SK-N-SH (cell line): ENCODE measurements at regions not wholly inside any gene's neighbourhood (a gene's known extent, or its start where the extent isn't known, plus 50 kb on each side); places are given as distances from the start of the nearest gene placed in this dataset.

Experiments
- CTCF ChIA-PET: fragments of 300-600, 350-600 bp; formaldehyde crosslinking; extraction: SDS; loops from one replicate; lab custom pipeline; 2021; lab: Yijun Ruan, JAX
- POLR2A ChIA-PET: fragments of 350-600 bp; sonication (Branson Sonifier 250); formaldehyde crosslinking; extraction: SDS; loops from one replicate; lab custom pipeline; 2020; ENCODE audit warnings: antibody characterized with exemption, inconsistent platforms; lab: Yijun Ruan, JAX
- DNase-seq: peaks from one replicate; pipeline ENCODE4 v3.0.0; 2012
- H2AFZ ChIP-seq: fragments of 200-600 bp; sonication (generic); 2 replicates; pipeline ENCODE4 v1.8.1; 2016; ENCODE audit warnings: antibody characterized with exemption, mild to moderate bottlenecking, low read depth
- H3F3A ChIP-seq: fragments of 200-600 bp; sonication (generic); replicated peaks from 2 replicates; pipeline ENCODE3; 2016; ENCODE audit warnings: antibody characterized with exemption, mild to moderate bottlenecking; ENCODE audit not compliant: insufficient read depth
- H3K27ac ChIP-seq, 2 experiments: fragments of 200-500 bp in 1 of 2; fragments of 200-600 bp in 1 of 2; sonication (Bioruptor generic) in 1 of 2; sonication (generic), shearing (Covaris generic) in 1 of 2; 2 replicates each; pipeline versions ENCODE4 v1.5.1 to v1.6.1; 2014 to 2016; ENCODE audit warnings: low read depth in 2 of 2, inconsistent platforms in 1 of 2, low read length in 1 of 2, mild to moderate bottlenecking in 1 of 2, mixed read lengths in 1 of 2
- H3K27me3 ChIP-seq: fragments of 200-600 bp; sonication (generic), shearing (Covaris generic); 2 replicates; pipeline ENCODE4 v1.6.1; 2016; ENCODE audit warnings: mixed run types; ENCODE audit not compliant: insufficient read depth
- H3K36me3 ChIP-seq, 2 experiments: fragments of 200-500 bp in 1 of 2; fragments of 200-600 bp in 1 of 2; sonication (Bioruptor generic) in 1 of 2; sonication (generic) in 1 of 2; replicated peaks in 1 of 2; 2 replicates each; pipeline versions ENCODE3 to v1.5.1; 2014 to 2016; ENCODE audit warnings: low read length in 1 of 2, mild to moderate bottlenecking in 1 of 2; ENCODE audit not compliant: insufficient read depth in 2 of 2, control insufficient read depth in 1 of 2
- H3K4me1 ChIP-seq, 2 experiments: fragments of 200-500 bp in 1 of 2; fragments of 200-600 bp in 1 of 2; sonication (Bioruptor generic) in 1 of 2; sonication (generic), shearing (Covaris generic) in 1 of 2; 2 replicates each; pipeline versions ENCODE4 v1.5.1 to v1.6.1; 2014 to 2016; ENCODE audit warnings: low read depth in 1 of 2, low read length in 1 of 2, mixed run types in 1 of 2; ENCODE audit not compliant: insufficient read depth in 2 of 2, control insufficient read depth in 1 of 2
- H3K4me2 ChIP-seq: fragments of 200-600 bp; sonication (generic), shearing (Covaris generic); 2 replicates; pipeline ENCODE4 v1.6.1; 2017; ENCODE audit warnings: mixed run types
- H3K4me3 ChIP-seq, 2 experiments: fragments of 200-500 bp in 1 of 2; fragments of 200-600 bp in 1 of 2; sonication (Bioruptor generic) in 1 of 2; sonication (generic), shearing (Covaris generic) in 1 of 2; 2 replicates each; pipeline versions ENCODE4 v1.5.1 to v1.8.1; 2014 to 2016; ENCODE audit warnings: low read depth in 2 of 2, inconsistent platforms in 1 of 2, low read length in 1 of 2, mild to moderate bottlenecking in 1 of 2, mixed read lengths in 1 of 2, moderate library complexity in 1 of 2
- H3K79me2 ChIP-seq: fragments of 200-600 bp; sonication (generic); 2 replicates; pipeline ENCODE4 v1.8.1; 2017; ENCODE audit warnings: mild to moderate bottlenecking; ENCODE audit not compliant: insufficient read depth
- H3K9ac ChIP-seq: fragments of 200-600 bp; sonication (generic); 2 replicates; pipeline ENCODE4 v1.6.1; 2017; ENCODE audit warnings: mixed run types
- H3K9me2 ChIP-seq: fragments of 200-600 bp; sonication (generic); 2 replicates; pipeline ENCODE4 v1.6.1; 2017; ENCODE audit warnings: mixed run types
- H3K9me3 ChIP-seq: fragments of 200-600 bp; sonication (generic); 2 replicates; pipeline ENCODE4 v1.6.1; 2017; ENCODE audit warnings: mixed run types, mild to moderate bottlenecking, moderate library complexity
- H4K20me1 ChIP-seq: fragments of 200-600 bp; sonication (generic); 2 replicates; pipeline ENCODE4 v1.6.1; 2017; ENCODE audit warnings: mild to moderate bottlenecking, mixed run types; ENCODE audit not compliant: insufficient read depth
- CHD2 ChIP-seq: fragments of 150-350 bp; IDR thresholded peaks from 2 replicates; pipeline ENCODE4 v1.6.1; 2018; ENCODE audit warnings: low read length; ENCODE audit not compliant: partially characterized antibody
- CTCF ChIP-seq: fragments of 200-600 bp; sonication (generic); IDR thresholded peaks from 2 replicates; pipeline ENCODE4 v1.6.1; 2017; ENCODE audit warnings: antibody characterized with exemption, mild to moderate bottlenecking, moderate library complexity
- ELF1 ChIP-seq: IDR thresholded peaks from 2 replicates; pipeline ENCODE4 v1.4.0; 2012
- EP300 ChIP-seq, 2 experiments: IDR thresholded peaks; 2 replicates each; pipeline versions ENCODE4 v1.4.0 to v1.6.1; 2012; ENCODE audit warnings: borderline replicate concordance in 1 of 2, low read depth in 1 of 2, low read length in 1 of 2
- FOXJ3 ChIP-seq: sonication (generic); formaldehyde crosslinking; IDR thresholded peaks from 2 replicates; pipeline ENCODE4 v1.5.1; 2020; ENCODE audit warnings: mild to moderate bottlenecking, missing genetic modification reagents
- FOXM1 ChIP-seq: IDR thresholded peaks from 2 replicates; pipeline ENCODE4 v1.4.0; 2012; ENCODE audit warnings: low read depth, mild to moderate bottlenecking
- JUND ChIP-seq: IDR thresholded peaks from 2 replicates; pipeline ENCODE4 v1.4.0; 2012
- MAX ChIP-seq: IDR thresholded peaks from 2 replicates; pipeline ENCODE4 v1.4.0; 2012; ENCODE audit warnings: low read depth
- MEF2A ChIP-seq: IDR thresholded peaks from 2 replicates; pipeline ENCODE4 v1.4.0; 2012; ENCODE audit warnings: low read depth, borderline replicate concordance
- PBX3 ChIP-seq: IDR thresholded peaks from 2 replicates; pipeline ENCODE4; 2012
- REST ChIP-seq: IDR thresholded peaks from 2 replicates; pipeline ENCODE4 v1.6.1; 2012; ENCODE audit warnings: mild to moderate bottlenecking, low read depth, low read length, moderate library complexity
- RXRA ChIP-seq: IDR thresholded peaks from 2 replicates; pipeline ENCODE4 v1.4.0; 2012; ENCODE audit warnings: low read depth, mild to moderate bottlenecking, borderline replicate concordance
- SIN3A ChIP-seq: IDR thresholded peaks from 2 replicates; pipeline ENCODE4 v1.6.1; 2012; ENCODE audit warnings: low read depth, mild to moderate bottlenecking, low read length, moderate library complexity, borderline replicate concordance
- SMC3 ChIP-seq: IDR thresholded peaks from 2 replicates; pipeline ENCODE4 v1.6.1; 2012; ENCODE audit warnings: low read depth, low read length, improper control_type of control experiment
- TAF1 ChIP-seq: IDR thresholded peaks from 2 replicates; pipeline ENCODE4 v1.6.1; 2012; ENCODE audit warnings: low read depth, mild to moderate bottlenecking, low read length, moderate library complexity, borderline replicate concordance
- YY1 ChIP-seq: IDR thresholded peaks from 2 replicates; pipeline ENCODE4 v1.4.0; 2012; ENCODE audit warnings: low read depth, mild to moderate bottlenecking
- WGBS: methylation state at CpG from one replicate; pipeline ENCODE4 v1.1.6; 2017; ENCODE audit warnings: low lambda C conversion rate; 5-methylcytosine and 5-hydroxymethylcytosine counted together

GRCh38 chr6:47170617-47170947 is 128.4 kb upstream of the ADGRF1 start:
- Histone ChIP-seq H3F3A (no peaks in the 10 kb centered on the region), H3K4me2 (no peak overlapping the region)
- TF ChIP-seq CHD2 (no peak), SMC3 (no peak), JUND (no peak), YY1 (no peak), FOXJ3 (no peak), EP300 (IDR thresholded peaks at IDR 0.05; ENCODE audit: borderline replicate concordance in 1 of 2, low read depth in 1 of 2, low read length in 1 of 2) (no peak)
- TF ChIP-seq, all 33 proteins: peak for 0
- Histone ChIP-seq H3K9me2 (no peaks in the 10 kb centered on the region), H2AFZ (no peak overlapping the region), H3K4me3 (no peak overlapping the region), H3K9me3 (no peaks in the 10 kb centered on the region), H3K27me3 (no peaks in the 10 kb centered on the region), H3K4me1 (peaks cover 0 to 24% of the 10 kb centered on the region in 2 experiments; a peak in 2 of 4 replicates), H3K36me3 (no peaks in the 10 kb centered on the region), H3K9ac (no peak overlapping the region), H4K20me1 (no peaks in the 10 kb centered on the region), H3K27ac (no peak overlapping the region), H3K79me2 (no peaks in the 10 kb centered on the region)
- WGBS = 81% methylated on average over 3 of the region's 3 CpGs
- ChIA-PET POLR2A (no interaction called here), CTCF (no interaction called here)
- no peak for DNase-seq

- no peak overlapping the region for H3K9ac ChIP-seq
- H3K36me3 ChIP-seq = no peaks in the 10 kb centered on the region
- no peaks in the 10 kb centered on the region for H3K27me3 ChIP-seq
- TF ChIP-seq CHD2 (no peak), EP300 (IDR thresholded peaks at IDR 0.05; ENCODE audit: borderline replicate concordance in 1 of 2, low read depth in 1 of 2, low read length in 1 of 2) (no peak), SMC3 (no peak), SIN3A (no peak), MEF2A (no peak), ELF1 (no peak), CTCF (no peak), YY1 (no peak), RXRA (no peak), MAX (no peak), PBX3 (no peak), FOXM1 (no peak), REST (no peak), TAF1 (no peak)
- H3F3A ChIP-seq = no peaks in the 10 kb centered on the region
- DNase-seq = no peak
- CTCF ChIA-PET = no interaction called here
- no peaks in the 10 kb centered on the region for H3K9me3 ChIP-seq
- no peak overlapping the region for H3K4me3 ChIP-seq
- no peak overlapping the region for H2AFZ ChIP-seq
- no peaks in the 10 kb centered on the region for H4K20me1 ChIP-seq
- H3K4me1 ChIP-seq = peaks cover 0 to 24% of the 10 kb centered on the region in 2 experiments; a peak in 2 of 4 replicates
- WGBS = 100% methylated on average over 1 of the region's 1 CpG
- H3K9me2 ChIP-seq = no peaks in the 10 kb centered on the region
- H3K4me2 ChIP-seq = no peak overlapping the region
- no peaks in the 10 kb centered on the region for H3K79me2 ChIP-seq
- POLR2A ChIA-PET = no interaction called here
- no peak overlapping the region for H3K27ac ChIP-seq
Observed at GRCh38 chr6:47169785-47170616, 127.9 kb upstream of the ADGRF1 start.
